HG03469 (cell line): ENCODE measurements at regions not wholly inside any gene's neighbourhood (a gene's known extent, or its start where the extent isn't known, plus 50 kb on each side); places are given as distances from the start of the nearest gene placed in this dataset.
"Not testable (repeated sequence)": the region's sequence is repeated elsewhere in the genome, so short reads cannot be mapped to it uniquely, and the experiment has no call there.

Experiments
- ATAC-seq: cut with Tn5 transposase; IDR thresholded peaks from one replicate; pipeline ENCODE4 v1.9.1; 2021; ENCODE audit warnings: mild to moderate bottlenecking, moderate library complexity, moderate number of reproducible peaks; ENCODE audit not compliant: unreplicated experiment

DNA sequence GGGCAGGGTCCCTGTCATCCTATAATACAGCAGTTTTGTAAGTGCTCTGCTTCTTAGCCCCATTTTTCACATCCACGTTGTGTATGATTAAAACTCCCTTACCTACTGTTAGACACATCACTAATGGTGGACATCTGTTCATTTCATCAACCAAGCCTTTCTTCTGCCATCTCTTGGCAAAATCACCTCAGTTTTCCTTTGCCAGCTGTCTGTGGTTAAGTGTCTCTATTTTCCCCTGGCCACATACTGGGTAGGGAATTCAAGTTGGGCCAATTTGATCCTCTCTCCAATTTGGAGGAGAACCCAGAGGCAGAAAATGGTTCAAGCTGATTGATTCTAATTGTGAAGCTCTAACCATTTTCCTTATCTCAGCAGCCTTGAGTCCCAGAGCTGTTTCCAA lies 436.1 kb downstream of the PCDH7 start:
- no peak for ATAC-seq

DNA sequence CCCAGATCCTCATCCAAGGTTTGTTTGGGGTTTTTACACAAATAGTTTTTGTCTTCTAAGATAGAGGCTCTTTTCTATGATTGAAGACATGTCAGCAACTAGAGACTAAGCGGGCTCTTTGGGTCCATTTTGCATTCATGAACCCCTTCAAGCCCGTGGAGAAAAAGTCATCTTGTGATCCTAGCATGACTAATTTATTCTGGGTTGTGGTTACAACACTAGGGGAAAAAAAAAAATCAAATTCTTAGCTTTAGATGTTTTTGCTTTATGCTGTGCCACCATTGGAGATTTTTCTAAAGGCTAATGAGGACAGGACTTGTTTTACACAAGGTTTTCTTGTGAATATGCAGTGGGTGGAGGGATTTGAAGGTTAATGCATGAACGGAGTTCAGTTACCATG lies 440.0 kb downstream of the PCDH7 start:
- no peak for ATAC-seq

- ATAC-seq: no peak
These were observed 449.7 kb downstream of the PCDH7 start for GRCh38 chr4:31169846-31170245.

DNA sequence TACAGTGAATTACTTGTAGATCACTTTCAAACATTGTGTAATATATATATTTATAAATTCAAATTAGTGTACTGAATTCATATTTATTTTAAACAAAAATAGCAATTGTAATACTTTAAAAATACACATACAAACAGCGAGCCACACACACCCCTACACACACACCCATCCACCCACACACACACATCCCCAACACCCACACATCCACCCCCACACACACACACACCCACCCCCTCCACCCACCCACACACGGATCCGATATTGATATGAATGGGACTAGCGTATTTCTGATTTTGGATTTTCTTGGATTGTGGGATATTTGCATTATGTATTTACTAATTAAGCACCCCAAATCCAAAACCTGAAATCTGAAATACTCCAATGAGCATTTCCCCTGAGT lies 451.2 kb downstream of the PCDH7 start:
- ATAC-seq: no peak

DNA sequence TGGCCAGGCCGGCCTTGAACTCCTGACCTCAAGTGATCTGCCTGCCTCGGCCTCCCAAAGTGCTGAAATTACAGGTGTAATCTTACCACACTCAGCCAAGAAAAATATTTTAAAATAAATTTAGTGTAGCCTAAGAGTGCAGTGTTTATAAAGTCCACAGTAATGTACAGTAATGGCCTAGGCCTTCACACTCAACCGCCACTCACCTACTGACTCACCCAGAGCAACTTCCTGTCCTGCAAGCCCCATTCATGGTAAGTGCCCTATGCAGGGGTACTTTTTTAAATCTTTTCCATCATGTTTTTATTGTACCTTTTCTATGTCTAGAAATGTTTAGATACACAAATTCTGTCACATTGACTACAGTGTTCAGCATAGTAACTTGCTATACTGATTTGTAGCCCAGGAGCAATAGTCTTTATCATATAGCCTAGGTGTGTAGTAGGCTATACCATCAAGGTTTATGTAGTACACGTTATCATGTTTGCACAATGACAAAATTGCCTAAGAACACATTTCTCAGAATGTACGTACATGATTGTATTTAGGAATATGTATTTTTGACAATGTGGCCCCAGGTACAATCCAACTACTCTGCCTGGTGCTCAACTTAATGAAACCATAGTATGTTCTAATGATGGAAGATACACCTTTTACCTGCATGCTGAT lies 455.2 kb downstream of the PCDH7 start:
- ATAC-seq: no peak

DNA sequence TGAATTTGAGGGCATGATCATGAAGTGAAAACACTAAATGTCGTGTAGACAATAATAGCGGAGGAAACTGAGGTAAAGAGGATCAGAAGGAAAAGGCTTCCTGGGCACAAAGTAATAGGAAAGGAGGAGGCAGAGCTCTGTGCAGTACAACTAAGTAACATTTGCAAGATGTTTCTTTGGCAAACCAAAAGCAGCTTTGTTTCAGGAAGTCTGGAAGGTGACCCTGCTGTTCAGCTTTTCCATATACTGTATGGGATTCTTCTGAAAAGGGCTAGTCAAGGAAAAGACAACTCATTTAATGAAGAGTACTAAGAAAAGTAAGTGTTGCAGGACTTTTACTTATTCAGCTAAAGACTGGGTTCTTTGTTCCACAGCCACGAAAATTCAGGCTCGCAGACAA lies 463.1 kb downstream of the PCDH7 start:
- ATAC-seq: no peak

- no peak for ATAC-seq
These were observed 464.9 kb downstream of the PCDH7 start for GRCh38 chr4:31185014-31185585.

DNA sequence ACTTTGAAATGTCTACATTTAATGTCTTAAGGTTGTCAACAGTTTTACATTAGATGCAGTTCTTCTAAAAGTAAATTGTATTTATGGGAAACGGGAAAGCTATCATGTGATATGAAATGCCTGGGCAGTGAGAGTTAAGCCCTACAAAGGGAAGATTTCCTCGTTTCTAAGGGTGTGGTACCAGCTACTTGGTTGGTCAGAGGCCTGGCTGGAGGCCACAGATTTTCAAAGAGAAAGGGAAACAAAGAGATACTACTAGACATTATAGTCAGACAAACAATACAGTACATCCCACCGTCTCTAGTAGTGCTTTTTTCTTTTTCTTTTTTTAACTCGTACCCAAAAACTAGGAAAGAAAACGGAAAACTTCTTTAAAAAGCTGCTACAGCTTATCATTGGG lies 467.8 kb downstream of the PCDH7 start:
- no peak for ATAC-seq

- no peak for ATAC-seq
These were observed 469.8 kb downstream of the PCDH7 start for GRCh38 chr4:31189938-31190337.

DNA sequence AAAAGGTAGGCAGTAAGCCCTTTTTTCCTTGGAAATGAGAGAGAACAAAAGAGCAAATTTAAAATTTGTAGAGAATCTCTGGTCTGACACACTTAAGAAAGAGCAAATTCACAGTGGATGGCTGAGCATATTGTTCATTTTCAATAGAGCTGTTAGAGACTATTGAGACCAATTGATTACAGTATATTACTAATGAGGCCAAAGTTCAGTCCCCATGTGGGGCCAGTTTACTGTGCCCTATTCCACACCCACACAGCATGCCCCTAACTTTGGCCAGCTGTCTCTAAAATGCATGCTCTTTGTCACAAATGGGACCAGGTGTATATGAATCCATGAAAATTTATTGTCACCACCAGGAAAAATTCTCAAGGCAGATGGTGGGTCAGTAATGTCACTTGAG lies 470.5 kb downstream of the PCDH7 start:
- ATAC-seq: no peak

- no peak for ATAC-seq
These were observed 472.2 kb downstream of the PCDH7 start for GRCh38 chr4:31192341-31192740.

- no peak for ATAC-seq
These were observed 473.4 kb downstream of the PCDH7 start for GRCh38 chr4:31193521-31193920.

DNA sequence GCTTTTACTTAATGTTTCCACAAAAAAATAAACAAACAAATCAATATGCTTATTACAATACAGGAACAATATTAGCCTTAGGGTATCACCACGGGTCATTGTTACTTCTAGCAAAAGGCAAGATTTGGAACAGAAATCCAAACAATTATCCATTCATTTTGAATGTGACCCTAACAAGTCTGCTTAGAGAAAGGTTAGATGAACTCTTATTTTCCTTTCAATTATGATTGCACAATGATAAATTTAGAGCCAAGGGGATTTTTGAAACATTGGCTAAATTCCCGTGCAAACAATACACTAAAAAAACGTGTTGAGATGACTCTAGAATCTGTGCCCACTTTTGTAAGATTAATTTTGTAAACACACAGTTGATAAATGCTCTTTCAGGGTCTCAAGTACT lies 474.7 kb downstream of the PCDH7 start:
- ATAC-seq: no peak

- no peak for ATAC-seq
These were observed 479.5 kb downstream of the PCDH7 start for GRCh38 chr4:31199644-31200043.

GRCh38 chr4:31202054-31202453 lies 481.9 kb downstream of the PCDH7 start:
- not testable (repeated sequence) for ATAC-seq

DNA sequence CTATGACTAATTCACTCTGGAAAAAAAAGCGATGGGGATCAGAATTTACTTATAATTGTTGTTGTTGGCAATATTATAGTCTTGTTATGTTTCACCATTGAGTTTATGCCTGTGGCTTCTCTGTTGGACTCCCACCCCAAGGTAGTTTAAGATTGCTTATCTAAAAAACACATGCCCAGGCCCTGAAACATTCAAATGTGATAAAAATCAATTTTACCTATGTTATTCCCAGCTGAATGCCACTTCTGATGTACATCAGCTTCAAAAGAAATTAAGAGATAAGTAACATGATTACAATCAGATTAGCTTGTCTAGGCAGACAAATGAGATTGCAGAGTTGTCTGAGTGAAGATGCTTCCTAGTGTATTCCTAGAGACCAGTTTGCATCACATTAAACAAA lies 484.7 kb downstream of the PCDH7 start:
- ATAC-seq: no peak

DNA sequence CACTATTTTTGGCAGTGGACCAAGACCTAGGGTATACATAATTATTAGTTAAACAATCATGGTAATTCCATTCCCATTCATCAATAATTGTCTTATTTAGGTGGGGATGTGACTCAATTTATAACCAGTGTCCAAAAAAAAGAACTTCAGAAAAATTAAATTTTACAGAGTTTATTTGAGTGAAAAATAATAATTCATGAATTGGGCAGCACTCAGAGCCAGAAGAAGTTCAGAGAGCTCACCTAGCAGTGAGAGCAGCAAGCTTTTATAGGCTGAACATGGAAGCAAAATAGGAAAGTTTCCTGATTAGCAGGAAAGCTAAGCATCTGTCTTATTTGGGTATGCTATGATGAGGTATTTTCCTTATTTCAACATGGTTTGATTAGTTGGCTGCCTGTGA lies 500.8 kb downstream of the PCDH7 start:
- ATAC-seq: no peak

GRCh38 chr4:31228068-31228467 lies 507.9 kb downstream of the PCDH7 start:
- ATAC-seq: no peak

- ATAC-seq: no peak
These were observed 510.4 kb downstream of the PCDH7 start for GRCh38 chr4:31230594-31230993.

- ATAC-seq: peak; percentile 51
These were observed 514.3 kb downstream of the PCDH7 start for GRCh38 chr4:31234494-31234893.

DNA sequence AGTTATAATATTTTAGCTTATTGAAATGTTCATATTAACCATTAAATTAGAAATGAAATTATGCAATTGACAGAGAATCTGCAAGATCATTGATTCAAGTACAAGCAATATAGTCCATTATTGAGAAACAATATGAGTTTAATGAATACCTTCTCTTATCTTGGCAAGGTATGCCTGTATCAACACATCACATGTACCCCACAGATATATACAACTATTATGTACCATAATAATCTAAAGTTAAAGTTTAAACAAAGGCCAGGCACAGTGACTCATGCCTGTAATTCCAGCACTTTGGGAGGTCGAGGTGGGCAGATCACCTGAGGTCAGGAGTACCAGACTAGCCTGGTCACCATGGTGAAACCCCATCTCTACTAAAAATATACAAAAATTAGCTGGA lies 514.7 kb downstream of the PCDH7 start:
- no peak for ATAC-seq

DNA sequence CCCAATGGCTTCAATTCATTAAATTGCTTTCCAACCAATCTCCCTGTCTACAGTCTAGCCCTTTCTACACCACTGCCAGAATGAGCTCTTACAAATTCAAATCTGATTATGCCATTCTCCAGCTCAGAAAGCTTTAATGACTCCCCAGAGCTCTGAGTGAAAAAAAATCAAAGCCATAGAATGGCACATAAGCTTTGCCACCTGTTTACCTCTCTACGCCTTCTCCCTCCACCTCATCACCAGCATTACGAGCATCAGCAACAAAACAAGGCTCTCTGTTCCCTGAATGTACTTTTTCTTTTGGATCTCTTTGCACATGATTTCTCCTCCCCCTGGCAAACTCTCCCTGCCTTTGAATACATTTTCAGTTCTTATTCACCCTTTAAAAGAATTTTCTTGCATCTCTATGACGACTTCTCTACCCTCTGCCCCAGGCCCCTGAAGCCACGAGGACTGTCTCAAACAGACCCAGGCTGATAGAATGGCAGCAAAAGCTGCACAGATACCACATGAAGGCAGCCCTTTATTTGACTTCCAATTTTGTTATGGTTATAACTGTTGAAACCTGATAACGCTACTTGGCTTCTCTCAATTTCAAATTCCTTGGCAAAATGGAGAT lies 516.0 kb downstream of the PCDH7 start:
- no peak for ATAC-seq
